GM23338 (cell line): ENCODE measurements at regions not wholly inside any gene's neighbourhood (a gene's known extent, or its start where the extent isn't known, plus 50 kb on each side); places are given as distances from the start of the nearest gene placed in this dataset.

Experiments used
- EZH2phosphoT487 ChIP-seq: fragments of 200-600 bp; sonication (generic); IDR thresholded peaks from one replicate; pipeline ENCODE4 v1.8.1; 2018; ENCODE audit warnings: antibody characterized with exemption; ENCODE audit not compliant: unreplicated experiment
- JUNB ChIP-seq: IDR thresholded peaks from one replicate; pipeline ENCODE4 v1.6.1; 2016; ENCODE audit warnings: antibody characterized with exemption; ENCODE audit not compliant: unreplicated experiment
- ZNF331 ChIP-seq: fragments of 250-450 bp; sonication (Bioruptor Pico); IDR thresholded peaks from 2 replicates; pipeline ENCODE4 v1.5.0; 2020; ENCODE audit warnings: low read depth, mild to moderate bottlenecking, moderate library complexity
- TF ChIP-seq, protein P1 (sequence below), 2 experiments: fragments of 200-600 bp in 1 of 2; sonication (generic) in 1 of 2; conservative IDR thresholded peaks; 2 replicates each; pipeline versions ENCODE4 v1.5.1 to v1.6.1; 2016 to 2017; ENCODE audit warnings: antibody characterized with exemption in 2 of 2, low read depth in 2 of 2, mild to moderate bottlenecking in 2 of 2, moderate library complexity in 1 of 2

DNA sequence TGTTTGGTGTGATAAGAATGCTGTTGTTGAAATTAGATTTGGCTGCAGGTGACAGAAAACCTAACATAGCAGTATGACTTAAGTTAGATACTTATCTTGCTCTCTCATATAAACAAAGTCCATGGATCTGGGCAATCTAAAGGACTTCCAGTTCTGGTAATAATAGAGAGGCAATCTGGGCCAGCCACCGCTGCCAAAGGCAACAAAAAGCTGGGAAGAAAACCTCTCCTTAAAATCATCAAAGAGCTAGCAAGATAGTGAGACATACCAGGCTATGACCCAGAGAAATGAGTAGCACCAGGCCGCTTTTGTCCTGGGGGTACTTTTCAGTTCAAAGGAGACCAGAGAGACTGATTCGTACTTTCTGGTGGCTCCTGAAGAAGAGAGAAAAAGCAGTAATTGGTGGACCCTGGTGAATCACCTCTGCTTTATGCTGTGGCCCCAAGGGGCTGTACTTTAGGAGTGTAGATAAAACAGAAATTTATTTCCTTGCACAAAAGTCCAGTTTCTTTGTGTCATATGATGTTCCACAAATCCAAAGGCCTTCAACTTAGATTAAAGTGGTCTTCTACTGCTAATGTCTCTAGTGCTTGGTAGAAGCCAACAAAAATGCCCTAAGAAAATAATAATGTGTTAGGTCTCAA is 125.4 kb downstream of the TBX19 start:
- TF ChIP-seq JUNB, result no peak
- TF ChIP-seq ZNF331 (CRISPR knock-in tag), result no peak
- TF ChIP-seq, protein P1, sequence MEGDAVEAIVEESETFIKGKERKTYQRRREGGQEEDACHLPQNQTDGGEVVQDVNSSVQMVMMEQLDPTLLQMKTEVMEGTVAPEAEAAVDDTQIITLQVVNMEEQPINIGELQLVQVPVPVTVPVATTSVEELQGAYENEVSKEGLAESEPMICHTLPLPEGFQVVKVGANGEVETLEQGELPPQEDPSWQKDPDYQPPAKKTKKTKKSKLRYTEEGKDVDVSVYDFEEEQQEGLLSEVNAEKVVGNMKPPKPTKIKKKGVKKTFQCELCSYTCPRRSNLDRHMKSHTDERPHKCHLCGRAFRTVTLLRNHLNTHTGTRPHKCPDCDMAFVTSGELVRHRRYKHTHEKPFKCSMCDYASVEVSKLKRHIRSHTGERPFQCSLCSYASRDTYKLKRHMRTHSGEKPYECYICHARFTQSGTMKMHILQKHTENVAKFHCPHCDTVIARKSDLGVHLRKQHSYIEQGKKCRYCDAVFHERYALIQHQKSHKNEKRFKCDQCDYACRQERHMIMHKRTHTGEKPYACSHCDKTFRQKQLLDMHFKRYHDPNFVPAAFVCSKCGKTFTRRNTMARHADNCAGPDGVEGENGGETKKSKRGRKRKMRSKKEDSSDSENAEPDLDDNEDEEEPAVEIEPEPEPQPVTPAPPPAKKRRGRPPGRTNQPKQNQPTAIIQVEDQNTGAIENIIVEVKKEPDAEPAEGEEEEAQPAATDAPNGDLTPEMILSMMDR (conservative IDR thresholded peaks at IDR 0.05; ENCODE audit: low read depth in 2 of 2), result no peak
- TF ChIP-seq EZH2phosphoT487, result no peak
